Pulmonary artery endothelial cell (primary cell): ENCODE measurements at regions not wholly inside any gene's neighbourhood (a gene's known extent, or its start where the extent isn't known, plus 50 kb on each side); places are given as distances from the start of the nearest gene placed in this dataset.
"Not testable (repeated sequence)": the region's sequence is repeated elsewhere in the genome, so short reads cannot be mapped to it uniquely, and the experiment has no call there.

ENCODE experiments used
- DNase-seq: peaks from one replicate; pipeline ENCODE4 v3.0.0-alpha.2; 2011; ENCODE audit warnings: low read depth, low spot score

- DNase-seq: no peak
Measured at GRCh38 chr4:33961761-33962160, 2282.6 kb downstream of the ARAP2 start.

- no peak for DNase-seq
Measured at GRCh38 chr4:33966808-33967207, 2277.5 kb downstream of the ARAP2 start.

- no peak for DNase-seq
Measured at GRCh38 chr4:33974270-33974669, 2270.0 kb downstream of the ARAP2 start.

GRCh38 chr4:33975995-33976394 is 2268.3 kb downstream of the ARAP2 start:
- DNase-seq: no peak

GRCh38 chr4:33979781-33980180 is 2264.5 kb downstream of the ARAP2 start:
- DNase-seq: not testable (repeated sequence)

GRCh38 chr4:33980361-33980760 is 2264.0 kb downstream of the ARAP2 start:
- no peak for DNase-seq

GRCh38 chr4:33989820-33990443 is 2254.4 kb downstream of the ARAP2 start:
- no peak for DNase-seq

GRCh38 chr4:33996075-33996718 is 2248.1 kb downstream of the ARAP2 start:
- DNase-seq: no peak

GRCh38 chr4:33998291-33998690 is 2246.0 kb downstream of the ARAP2 start:
- DNase-seq: no peak

GRCh38 chr4:34000356-34000755 is 2244.0 kb downstream of the ARAP2 start:
- no peak for DNase-seq

- DNase-seq: not testable (repeated sequence)
Measured at GRCh38 chr4:34006540-34006939, 2237.8 kb downstream of the ARAP2 start.

- no peak for DNase-seq
Measured at GRCh38 chr4:34009951-34010350, 2234.4 kb downstream of the ARAP2 start.

GRCh38 chr4:34010751-34011519 is 2233.4 kb downstream of the ARAP2 start:
- DNase-seq: no peak

- no peak for DNase-seq
Measured at GRCh38 chr4:34035225-34035624, 2209.1 kb downstream of the ARAP2 start.

GRCh38 chr4:34037280-34037679 is 2207.0 kb downstream of the ARAP2 start:
- DNase-seq: no peak

GRCh38 chr4:34039766-34040165 is 2204.5 kb downstream of the ARAP2 start:
- no peak for DNase-seq

GRCh38 chr4:34043131-34043530 is 2201.2 kb downstream of the ARAP2 start:
- DNase-seq: no peak

- DNase-seq: no peak
Measured at GRCh38 chr4:34046580-34046979, 2197.7 kb downstream of the ARAP2 start.

- DNase-seq: no peak
Measured at GRCh38 chr4:34047363-34047762, 2197.0 kb downstream of the ARAP2 start.

- no peak for DNase-seq
Measured at GRCh38 chr4:34066126-34066525, 2178.2 kb downstream of the ARAP2 start.

- DNase-seq: no peak
Measured at GRCh38 chr4:34091451-34091850, 2152.9 kb downstream of the ARAP2 start.

GRCh38 chr4:34094114-34094513 is 2150.2 kb downstream of the ARAP2 start:
- DNase-seq: no peak

GRCh38 chr4:34105311-34105710 is 2139.0 kb downstream of the ARAP2 start:
- no peak for DNase-seq
